DOHH2 (cell line): ENCODE measurements at regions not wholly inside any gene's neighbourhood (a gene's known extent, or its start where the extent isn't known, plus 50 kb on each side); places are given as distances from the start of the nearest gene placed in this dataset.

ENCODE experiments used
- CTCF ChIP-seq: fragments of 200-600 bp; sonication (generic); IDR thresholded peaks from one replicate; pipeline ENCODE4 v1.5.1; 2014; ENCODE audit warnings: antibody characterized with exemption, mild to moderate bottlenecking, low read depth, low read length; ENCODE audit not compliant: poor library complexity, severe bottlenecking
- EZH2phosphoT487 ChIP-seq: fragments of 200-600 bp; sonication (generic); IDR thresholded peaks from 2 replicates; pipeline ENCODE4 v1.6.1; 2017; ENCODE audit warnings: borderline replicate concordance, mild to moderate bottlenecking, antibody characterized with exemption, low read length, moderate library complexity, mixed read lengths

GRCh38 chr4:156523991-156524390, 447.6 kb downstream of the PDGFC start:
- TF ChIP-seq CTCF (no peak), EZH2phosphoT487 (no peak)
